H9 (cell line): ENCODE measurements at regions not wholly inside any gene's neighbourhood (a gene's known extent, or its start where the extent isn't known, plus 50 kb on each side); places are given as distances from the start of the nearest gene placed in this dataset.

ENCODE experiments used
- DNase-seq: peaks from one replicate; pipeline ENCODE4 v3.0.0-alpha.2; 2017
- H2AFZ ChIP-seq: one replicate; pipeline ENCODE4 v1.6.1; 2013; ENCODE audit warnings: mild to moderate bottlenecking, low read length, control low read depth, moderate library complexity
- H2AK5ac ChIP-seq: 2 replicates; pipeline ENCODE4 v1.6.1; 2013; ENCODE audit warnings: low read length, control low read depth, mixed read lengths; ENCODE audit not compliant: insufficient read length
- H2BK120ac ChIP-seq: one replicate; pipeline ENCODE4 v1.6.1; 2013; ENCODE audit warnings: low read depth, mild to moderate bottlenecking, low read length, control low read depth, inconsistent platforms; ENCODE audit not compliant: poor library complexity, severe bottlenecking
- H2BK12ac ChIP-seq: 2 replicates; pipeline ENCODE4 v1.6.1; 2013; ENCODE audit warnings: low read length, control low read depth, mixed read lengths, low read depth; ENCODE audit not compliant: insufficient read length
- H2BK15ac ChIP-seq: 2 replicates; pipeline ENCODE4 v1.6.1; 2013; ENCODE audit warnings: low read depth, low read length, control low read depth
- H2BK20ac ChIP-seq: one replicate; pipeline ENCODE4 v1.6.1; 2013; ENCODE audit warnings: low read depth, mild to moderate bottlenecking, low read length, control low read depth, inconsistent platforms; ENCODE audit not compliant: poor library complexity, severe bottlenecking
- H2BK5ac ChIP-seq: 2 replicates; pipeline ENCODE4 v1.6.1; 2013; ENCODE audit warnings: low read length, control low read depth, mixed read lengths; ENCODE audit not compliant: insufficient read length
- H3K14ac ChIP-seq: 2 replicates; pipeline ENCODE4 v1.6.1; 2013; ENCODE audit warnings: low read length, control low read depth; ENCODE audit not compliant: insufficient read depth
- H3K18ac ChIP-seq: 2 replicates; pipeline ENCODE4 v1.6.1; 2013; ENCODE audit warnings: low read depth, mild to moderate bottlenecking, mixed read lengths, low read length, control low read depth; ENCODE audit not compliant: insufficient read length
- H3K23ac ChIP-seq: 2 replicates; pipeline ENCODE4 v1.6.1; 2013; ENCODE audit warnings: low read length, control low read depth, mixed read lengths, low read depth; ENCODE audit not compliant: insufficient read length
- H3K23me2 ChIP-seq: 2 replicates; pipeline ENCODE4 v1.6.1; 2013; ENCODE audit warnings: low read depth, mild to moderate bottlenecking, mixed read lengths, low read length, control low read depth; ENCODE audit not compliant: insufficient read length, poor library complexity, severe bottlenecking
- H3K27ac ChIP-seq: 2 replicates; pipeline ENCODE4 v1.5.1; 2013; ENCODE audit warnings: low read length, control low read depth, mixed read lengths, low read depth; ENCODE audit not compliant: insufficient read length
- H3K27me3 ChIP-seq: 2 replicates; pipeline ENCODE4 v1.6.1; 2013; ENCODE audit warnings: low read length, control low read depth, inconsistent platforms; ENCODE audit not compliant: insufficient read depth
- H3K4ac ChIP-seq: 2 replicates; pipeline ENCODE4 v1.6.1; 2013; ENCODE audit warnings: low read depth, mild to moderate bottlenecking, control low read depth, inconsistent platforms, low read length, moderate library complexity
- H3K4me1 ChIP-seq: 2 replicates; pipeline ENCODE4 v1.6.1; 2013; ENCODE audit warnings: low read length, control low read depth, inconsistent platforms; ENCODE audit not compliant: insufficient read depth
- H3K4me2 ChIP-seq: 2 replicates; pipeline ENCODE4 v1.6.1; 2013; ENCODE audit warnings: low read length, control low read depth, mixed read lengths; ENCODE audit not compliant: insufficient read length, insufficient read depth
- H3K56ac ChIP-seq: 2 replicates; pipeline ENCODE4 v1.6.1; 2013; ENCODE audit warnings: low read depth, mild to moderate bottlenecking, mixed read lengths, low read length, control low read depth; ENCODE audit not compliant: insufficient read length
- H3K79me1 ChIP-seq: 2 replicates; pipeline ENCODE4 v1.6.1; 2013; ENCODE audit warnings: low read depth, mild to moderate bottlenecking, moderate library complexity, low read length, control low read depth, inconsistent platforms; ENCODE audit not compliant: insufficient read depth, poor library complexity, severe bottlenecking
- H3K79me2 ChIP-seq: 2 replicates; pipeline ENCODE4 v1.6.1; 2013; ENCODE audit warnings: low read length, control low read depth, inconsistent platforms; ENCODE audit not compliant: insufficient read depth
- H3K9ac ChIP-seq: 2 replicates; pipeline ENCODE4 v1.6.1; 2013; ENCODE audit warnings: low read length, control low read depth, mixed read lengths; ENCODE audit not compliant: insufficient read length; ENCODE audit errors: extremely low read depth
- H3K9me3 ChIP-seq: one replicate; pipeline ENCODE4 v1.6.1; 2013; ENCODE audit warnings: low read depth, low read length, inconsistent platforms; ENCODE audit not compliant: control insufficient read depth
- H3T11ph ChIP-seq: one replicate; pipeline ENCODE4 v1.6.1; 2013; ENCODE audit warnings: mild to moderate bottlenecking, low read length, control low read depth, inconsistent platforms
- H4K20me1 ChIP-seq: one replicate; pipeline ENCODE4 v1.6.1; 2013; ENCODE audit not compliant: control insufficient read depth, insufficient read length, insufficient read depth
- H4K5ac ChIP-seq: 2 replicates; pipeline ENCODE4 v1.6.1; 2013; ENCODE audit warnings: low read depth, mild to moderate bottlenecking, mixed read lengths, low read length, control low read depth; ENCODE audit not compliant: insufficient read length
- H4K8ac ChIP-seq: replicated peaks from 2 replicates; pipeline ENCODE4 v1.6.1; 2013; ENCODE audit warnings: low read length, control low read depth, mixed read lengths, low read depth; ENCODE audit not compliant: insufficient read length
- H4K91ac ChIP-seq: 2 replicates; pipeline ENCODE4 v1.6.1; 2013; ENCODE audit warnings: low read depth, mild to moderate bottlenecking, moderate library complexity, mixed read lengths, low read length, control low read depth; ENCODE audit not compliant: insufficient read length
- H3K27ac Mint-ChIP-seq, 3 experiments: 2 replicates in 2 of 3; 3 replicates in 1 of 3; pipeline ENCODE4 v1.8.0; 2020 to 2021; ENCODE audit warnings: mixed read lengths in 3 of 3, mild to moderate bottlenecking in 1 of 3, moderate library complexity in 1 of 3
- H3K27me3 Mint-ChIP-seq: 2 replicates; pipeline ENCODE4 v1.8.0; 2021; ENCODE audit warnings: low read depth, mild to moderate bottlenecking, moderate library complexity, mixed read lengths
- H3K36me3 Mint-ChIP-seq, 3 experiments: 2 replicates in 2 of 3; 3 replicates in 1 of 3; pipeline ENCODE4 v1.8.0; 2020 to 2021; ENCODE audit warnings: low read depth in 3 of 3, mixed read lengths in 3 of 3; ENCODE audit not compliant: insufficient read depth in 1 of 3
- H3K4me1 Mint-ChIP-seq, 2 experiments: 2 replicates each; pipeline ENCODE4 v1.8.0; 2020; ENCODE audit warnings: mixed read lengths in 2 of 2
- H3K4me3 Mint-ChIP-seq, 2 experiments: 2 replicates in 1 of 2; 3 replicates in 1 of 2; pipeline ENCODE4 v1.8.0; 2020 to 2021; ENCODE audit warnings: mild to moderate bottlenecking in 2 of 2, mixed read lengths in 2 of 2, moderate library complexity in 1 of 2
- H3K9me3 Mint-ChIP-seq, 2 experiments: 2 replicates in 1 of 2; 3 replicates in 1 of 2; pipeline ENCODE4 v1.8.0; 2020; ENCODE audit warnings: mild to moderate bottlenecking in 2 of 2, mixed read lengths in 2 of 2, moderate library complexity in 1 of 2
- CTCF ChIP-seq: fragments of 200-600 bp; sonication (generic); conservative IDR thresholded peaks from 3 replicates; pipeline ENCODE4 v1.8.0; 2021; ENCODE audit warnings: antibody characterized with exemption, mild to moderate bottlenecking
- WGBS: extraction: QIAGEN DNeasy Blood & Tissue Kit; methylation state at CpG from one replicate; pipeline ENCODE4 v1.1.7; 2013; ENCODE audit warnings: missing lambda C conversion rate, low lambda C conversion rate, mixed read lengths; ENCODE audit not compliant: insufficient read length; ENCODE audit errors: extremely low coverage; 5-methylcytosine and 5-hydroxymethylcytosine counted together

- no peak for TF ChIP-seq CTCF
- Histone ChIP-seq H2AFZ (no peak overlapping the region), H3K14ac (no peak overlapping the region), H2BK12ac (no peak overlapping the region), H4K91ac (no peak overlapping the region), H3K56ac (no peak overlapping the region), H2BK5ac (no peak overlapping the region), H3K9me3 (peaks cover 14% of the 10 kb centered on the region), H3K18ac (no peak overlapping the region), H3K4ac (no peak overlapping the region), H3K9ac (no peak overlapping the region), H4K8ac (no peak overlapping the region), H2AK5ac (no peak overlapping the region), H2BK15ac (no peak overlapping the region), H3T11ph (no peak overlapping the region), H3K79me2 (no peaks in the 10 kb centered on the region), H3K79me1 (no peaks in the 10 kb centered on the region), H3K27ac (no peak overlapping the region), H2BK20ac (no peak overlapping the region), H3K27me3 (no peaks in the 10 kb centered on the region), H3K4me2 (no peak overlapping the region), H4K20me1 (no peaks in the 10 kb centered on the region), H3K23ac (no peak overlapping the region), H3K4me1 (no peaks in the 10 kb centered on the region), H2BK120ac (no peak overlapping the region), H4K5ac (no peak overlapping the region), H3K23me2 (no peaks in the 10 kb centered on the region)
- Mint-ChIP-seq H3K4me3 (no peak overlapping the region), H3K27me3 (peaks cover 2% of the 10 kb centered on the region; the same call in 1 of the 2 replicates), H3K36me3 (peaks cover 17 to 30% (median 24%) of the 10 kb centered on the region in 3 experiments), H3K9me3 (peaks cover 21 to 40% of the 10 kb centered on the region in 2 experiments), H3K4me1 (no peaks in the 10 kb centered on the region), H3K27ac (no peak overlapping the region)
- no CpG with 5 or more reads among the region's 3 CpGs for WGBS
- DNase-seq, result no peak
These were observed 122.2 kb upstream of the PRDX6 start for GRCh38 chr1:173354937-173355280.
